Neural cell (in vitro differentiated cells): ENCODE measurements at regions not wholly inside any gene's neighbourhood (a gene's known extent, or its start where the extent isn't known, plus 50 kb on each side); places are given as distances from the start of the nearest gene placed in this dataset.

ENCODE experiments used
- EZH2 ChIP-seq: fragments of 200-600, 300-800 bp; shearing (Covaris generic), sonication (generic); IDR thresholded peaks from 2 replicates; pipeline ENCODE4 v1.6.1; 2014; ENCODE audit warnings: antibody characterized with exemption, low read length, borderline replicate concordance, mild to moderate bottlenecking; ENCODE audit not compliant: insufficient read depth, poor library complexity, severe bottlenecking
- POLR2AphosphoS5 ChIP-seq: IDR thresholded peaks from 2 replicates; pipeline ENCODE4 v1.6.1; 2012
- RAD21 ChIP-seq: fragments of 450-650 bp; conservative IDR thresholded peaks from 2 replicates; pipeline ENCODE4 v1.6.1; 2014; ENCODE audit warnings: antibody characterized with exemption, mild to moderate bottlenecking, moderate library complexity
- TAF1 ChIP-seq: IDR thresholded peaks from 2 replicates; pipeline ENCODE4 v1.6.1; 2012; ENCODE audit warnings: low read depth
- TF ChIP-seq, protein P1 (sequence below): IDR thresholded peaks from 2 replicates; pipeline ENCODE4 v1.6.1; 2012; ENCODE audit warnings: borderline replicate concordance
- TF ChIP-seq, protein P2 (sequence below): fragments of 450-650 bp; IDR thresholded peaks from 2 replicates; pipeline ENCODE4 v1.5.1; 2014; ENCODE audit warnings: antibody characterized with exemption, mild to moderate bottlenecking, moderate library complexity; ENCODE audit not compliant: poor library complexity, severe bottlenecking

DNA sequence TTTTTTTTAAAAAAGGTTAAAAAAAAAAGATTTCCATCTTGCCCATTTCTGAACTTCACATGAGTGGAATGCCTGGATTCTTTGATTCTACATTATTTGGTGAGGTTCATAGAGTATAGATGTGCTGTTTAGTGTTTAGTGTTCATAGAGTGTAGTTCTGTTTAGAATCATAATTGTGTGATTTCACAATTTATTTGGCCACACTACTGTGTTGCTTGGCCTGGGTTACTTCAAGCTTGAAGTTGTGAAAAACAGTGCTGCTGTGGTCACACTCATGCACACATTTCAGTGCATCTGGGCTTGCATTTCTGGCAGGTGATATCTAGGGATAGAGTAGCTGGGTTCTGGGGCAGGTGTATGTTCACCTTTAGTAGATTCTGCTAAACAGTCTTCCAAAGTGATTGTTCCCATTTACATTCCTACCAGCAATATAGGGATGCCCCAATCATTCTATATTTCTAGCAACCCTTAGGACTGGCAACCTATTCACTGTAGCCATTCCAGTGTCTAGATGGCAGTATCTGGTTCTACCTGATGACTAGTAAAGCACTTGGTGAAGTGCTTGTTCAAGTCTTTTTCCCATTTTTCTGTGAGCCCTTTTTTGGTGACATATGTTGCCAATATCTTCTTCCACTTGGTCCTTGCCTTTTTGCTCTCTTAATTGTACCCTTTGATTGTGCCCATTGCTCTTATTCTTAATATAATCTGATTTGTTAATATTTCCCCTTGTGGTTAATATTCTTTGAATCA lies 50.6 kb upstream of the RBFOX3 start:
- TF ChIP-seq, protein P1, sequence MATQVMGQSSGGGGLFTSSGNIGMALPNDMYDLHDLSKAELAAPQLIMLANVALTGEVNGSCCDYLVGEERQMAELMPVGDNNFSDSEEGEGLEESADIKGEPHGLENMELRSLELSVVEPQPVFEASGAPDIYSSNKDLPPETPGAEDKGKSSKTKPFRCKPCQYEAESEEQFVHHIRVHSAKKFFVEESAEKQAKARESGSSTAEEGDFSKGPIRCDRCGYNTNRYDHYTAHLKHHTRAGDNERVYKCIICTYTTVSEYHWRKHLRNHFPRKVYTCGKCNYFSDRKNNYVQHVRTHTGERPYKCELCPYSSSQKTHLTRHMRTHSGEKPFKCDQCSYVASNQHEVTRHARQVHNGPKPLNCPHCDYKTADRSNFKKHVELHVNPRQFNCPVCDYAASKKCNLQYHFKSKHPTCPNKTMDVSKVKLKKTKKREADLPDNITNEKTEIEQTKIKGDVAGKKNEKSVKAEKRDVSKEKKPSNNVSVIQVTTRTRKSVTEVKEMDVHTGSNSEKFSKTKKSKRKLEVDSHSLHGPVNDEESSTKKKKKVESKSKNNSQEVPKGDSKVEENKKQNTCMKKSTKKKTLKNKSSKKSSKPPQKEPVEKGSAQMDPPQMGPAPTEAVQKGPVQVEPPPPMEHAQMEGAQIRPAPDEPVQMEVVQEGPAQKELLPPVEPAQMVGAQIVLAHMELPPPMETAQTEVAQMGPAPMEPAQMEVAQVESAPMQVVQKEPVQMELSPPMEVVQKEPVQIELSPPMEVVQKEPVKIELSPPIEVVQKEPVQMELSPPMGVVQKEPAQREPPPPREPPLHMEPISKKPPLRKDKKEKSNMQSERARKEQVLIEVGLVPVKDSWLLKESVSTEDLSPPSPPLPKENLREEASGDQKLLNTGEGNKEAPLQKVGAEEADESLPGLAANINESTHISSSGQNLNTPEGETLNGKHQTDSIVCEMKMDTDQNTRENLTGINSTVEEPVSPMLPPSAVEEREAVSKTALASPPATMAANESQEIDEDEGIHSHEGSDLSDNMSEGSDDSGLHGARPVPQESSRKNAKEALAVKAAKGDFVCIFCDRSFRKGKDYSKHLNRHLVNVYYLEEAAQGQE: no peak
- TF ChIP-seq POLR2AphosphoS5: no peak
- TF ChIP-seq RAD21: no peak
- TF ChIP-seq, protein P2, sequence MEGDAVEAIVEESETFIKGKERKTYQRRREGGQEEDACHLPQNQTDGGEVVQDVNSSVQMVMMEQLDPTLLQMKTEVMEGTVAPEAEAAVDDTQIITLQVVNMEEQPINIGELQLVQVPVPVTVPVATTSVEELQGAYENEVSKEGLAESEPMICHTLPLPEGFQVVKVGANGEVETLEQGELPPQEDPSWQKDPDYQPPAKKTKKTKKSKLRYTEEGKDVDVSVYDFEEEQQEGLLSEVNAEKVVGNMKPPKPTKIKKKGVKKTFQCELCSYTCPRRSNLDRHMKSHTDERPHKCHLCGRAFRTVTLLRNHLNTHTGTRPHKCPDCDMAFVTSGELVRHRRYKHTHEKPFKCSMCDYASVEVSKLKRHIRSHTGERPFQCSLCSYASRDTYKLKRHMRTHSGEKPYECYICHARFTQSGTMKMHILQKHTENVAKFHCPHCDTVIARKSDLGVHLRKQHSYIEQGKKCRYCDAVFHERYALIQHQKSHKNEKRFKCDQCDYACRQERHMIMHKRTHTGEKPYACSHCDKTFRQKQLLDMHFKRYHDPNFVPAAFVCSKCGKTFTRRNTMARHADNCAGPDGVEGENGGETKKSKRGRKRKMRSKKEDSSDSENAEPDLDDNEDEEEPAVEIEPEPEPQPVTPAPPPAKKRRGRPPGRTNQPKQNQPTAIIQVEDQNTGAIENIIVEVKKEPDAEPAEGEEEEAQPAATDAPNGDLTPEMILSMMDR: no peak
- TF ChIP-seq EZH2: no peak
- TF ChIP-seq TAF1: no peak
